OCI-LY1 (cell line): ENCODE measurements at regions not wholly inside any gene's neighbourhood (a gene's known extent, or its start where the extent isn't known, plus 50 kb on each side); places are given as distances from the start of the nearest gene placed in this dataset.

ENCODE experiments used
- CTCF ChIP-seq: fragments of 200-600 bp; sonication (generic), shearing (Covaris generic); IDR thresholded peaks from 2 replicates; pipeline ENCODE4 v1.5.1; 2017; ENCODE audit warnings: mild to moderate bottlenecking, antibody characterized with exemption, low read length, moderate library complexity, mixed read lengths
- EZH2 ChIP-seq: fragments of 200-600 bp; sonication (generic), shearing (Covaris generic); IDR thresholded peaks from 2 replicates; pipeline ENCODE4 v1.8.0; 2017; ENCODE audit warnings: borderline replicate concordance, mixed run types, mild to moderate bottlenecking, antibody characterized with exemption, low read length, moderate library complexity, mixed read lengths

GRCh38 chr7:153130052-153130451, 370.5 kb downstream of the ACTR3B start:
- no peak for TF ChIP-seq CTCF
- TF ChIP-seq EZH2, result no peak
